DOHH2 (cell line): ENCODE measurements at regions not wholly inside any gene's neighbourhood (a gene's known extent, or its start where the extent isn't known, plus 50 kb on each side); places are given as distances from the start of the nearest gene placed in this dataset.

ENCODE experiments used
- H3F3A ChIP-seq: fragments of 200-600 bp; sonication (generic), shearing (Covaris generic); 2 replicates; pipeline ENCODE4 v1.6.0; 2016; ENCODE audit warnings: antibody characterized with exemption, mild to moderate bottlenecking; ENCODE audit not compliant: control insufficient read depth, insufficient read depth
- H3K27ac ChIP-seq: fragments of 200-600 bp; sonication (generic); 2 replicates; pipeline ENCODE4 v1.5.1; 2014; ENCODE audit warnings: low read depth, mild to moderate bottlenecking, low read length, moderate library complexity
- H3K27me3 ChIP-seq: fragments of 200-600 bp; sonication (generic); 2 replicates; pipeline ENCODE4 v1.6.1; 2014; ENCODE audit warnings: mild to moderate bottlenecking, low read length, mixed read lengths; ENCODE audit not compliant: control insufficient read depth
- H3K36me3 ChIP-seq: fragments of 200-600 bp; sonication (generic); 2 replicates; pipeline ENCODE4 v1.6.1; 2014; ENCODE audit warnings: mild to moderate bottlenecking, low read length, moderate library complexity, mixed read lengths; ENCODE audit not compliant: control insufficient read depth
- H3K4me1 ChIP-seq: fragments of 200-600 bp; sonication (generic); 2 replicates; pipeline ENCODE4 v1.6.1; 2014; ENCODE audit warnings: mild to moderate bottlenecking, low read length, mixed read lengths; ENCODE audit not compliant: control insufficient read depth
- H3K4me2 ChIP-seq: fragments of 200-600 bp; sonication (generic); 2 replicates; pipeline ENCODE4 v1.6.0; 2014; ENCODE audit warnings: mild to moderate bottlenecking, low read length, moderate library complexity
- H3K4me3 ChIP-seq: fragments of 200-600 bp; sonication (generic); 2 replicates; pipeline ENCODE4 v1.5.1; 2014; ENCODE audit warnings: mild to moderate bottlenecking, low read length, mixed read lengths
- H3K79me2 ChIP-seq: fragments of 200-600 bp; sonication (generic); 2 replicates; pipeline ENCODE4 v1.6.1; 2014; ENCODE audit warnings: mild to moderate bottlenecking, low read length, mixed read lengths; ENCODE audit not compliant: control insufficient read depth
- H3K9me2 ChIP-seq: fragments of 200-600 bp; sonication (generic); replicated peaks from 2 replicates; pipeline ENCODE4 v1.6.1; 2014; ENCODE audit warnings: mild to moderate bottlenecking, low read length, mixed read lengths; ENCODE audit not compliant: control insufficient read depth
- H3K9me3 ChIP-seq: fragments of 200-600 bp; sonication (generic); 2 replicates; pipeline ENCODE4 v1.6.1; 2014; ENCODE audit warnings: antibody characterized with exemption, low read length, mixed read lengths; ENCODE audit not compliant: control insufficient read depth, insufficient read depth
- H4K20me1 ChIP-seq: fragments of 200-600 bp; sonication (generic); 2 replicates; pipeline ENCODE4 v1.6.0; 2014; ENCODE audit warnings: low read depth, mild to moderate bottlenecking, antibody characterized with exemption, low read length, moderate library complexity; ENCODE audit not compliant: control insufficient read depth, insufficient read depth
- CTCF ChIP-seq: fragments of 200-600 bp; sonication (generic); IDR thresholded peaks from one replicate; pipeline ENCODE4 v1.5.1; 2014; ENCODE audit warnings: antibody characterized with exemption, mild to moderate bottlenecking, low read depth, low read length; ENCODE audit not compliant: poor library complexity, severe bottlenecking
- EZH2phosphoT487 ChIP-seq: fragments of 200-600 bp; sonication (generic); IDR thresholded peaks from 2 replicates; pipeline ENCODE4 v1.6.1; 2017; ENCODE audit warnings: borderline replicate concordance, mild to moderate bottlenecking, antibody characterized with exemption, low read length, moderate library complexity, mixed read lengths

- H3K79me2 ChIP-seq, result no peaks in the 10 kb centered on the region
- no peaks in the 10 kb centered on the region for H3K9me3 ChIP-seq
- no peaks in the 10 kb centered on the region for H3F3A ChIP-seq
- no peaks in the 10 kb centered on the region for H4K20me1 ChIP-seq
- no peak overlapping the region for H3K27ac ChIP-seq
- no peaks in the 10 kb centered on the region for H3K36me3 ChIP-seq
- no peak overlapping the region for H3K4me2 ChIP-seq
- H3K4me3 ChIP-seq, result no peak overlapping the region
- H3K9me2 ChIP-seq, result no peaks in the 10 kb centered on the region
- TF ChIP-seq EZH2phosphoT487, result no peak
- TF ChIP-seq CTCF, result no peak
- no peaks in the 10 kb centered on the region for H3K4me1 ChIP-seq
- H3K27me3 ChIP-seq, result no peaks in the 10 kb centered on the region
These were observed 442.3 kb downstream of the LRRIQ3 start for GRCh38 chr1:73755649-73756048.

GRCh38 chr1:73749996-73750395 is 448.0 kb downstream of the LRRIQ3 start:
- Histone ChIP-seq H3F3A (no peaks in the 10 kb centered on the region), H3K79me2 (no peaks in the 10 kb centered on the region), H3K4me2 (no peak overlapping the region), H4K20me1 (no peaks in the 10 kb centered on the region), H3K4me1 (no peaks in the 10 kb centered on the region), H3K9me2 (no peaks in the 10 kb centered on the region), H3K4me3 (no peak overlapping the region), H3K9me3 (no peaks in the 10 kb centered on the region), H3K27ac (no peak overlapping the region), H3K36me3 (no peaks in the 10 kb centered on the region), H3K27me3 (no peaks in the 10 kb centered on the region)
- TF ChIP-seq CTCF, result no peak
- no peak for TF ChIP-seq EZH2phosphoT487

GRCh38 chr1:73744985-73745384 is 453.0 kb downstream of the LRRIQ3 start:
- Histone ChIP-seq H3K27me3 (no peaks in the 10 kb centered on the region), H3K4me2 (no peak overlapping the region), H3K9me3 (no peaks in the 10 kb centered on the region), H3K27ac (no peak overlapping the region), H3K4me1 (no peaks in the 10 kb centered on the region), H3K9me2 (no peaks in the 10 kb centered on the region), H3K79me2 (no peaks in the 10 kb centered on the region), H3K36me3 (no peaks in the 10 kb centered on the region), H3F3A (no peaks in the 10 kb centered on the region), H3K4me3 (no peak overlapping the region), H4K20me1 (no peaks in the 10 kb centered on the region)
- TF ChIP-seq EZH2phosphoT487 (no peak), CTCF (no peak)

GRCh38 chr1:73736125-73736524 is 461.9 kb downstream of the LRRIQ3 start:
- no peak overlapping the region for H3K27ac ChIP-seq
- no peak overlapping the region for H3K4me2 ChIP-seq

More at GRCh38 chr1:73736125-73736524, 461.9 kb downstream of the LRRIQ3 start:
- Histone ChIP-seq H3K9me2 (no peaks in the 10 kb centered on the region), H3K4me1 (no peaks in the 10 kb centered on the region), H3K9me3 (no peaks in the 10 kb centered on the region), H3K4me3 (no peak overlapping the region), H3K79me2 (no peaks in the 10 kb centered on the region), H4K20me1 (no peaks in the 10 kb centered on the region), H3K27me3 (no peaks in the 10 kb centered on the region), H3K36me3 (no peaks in the 10 kb centered on the region), H3F3A (no peaks in the 10 kb centered on the region)
- TF ChIP-seq EZH2phosphoT487 (no peak), CTCF (no peak)
